ENCODE measurements at regions not wholly inside any gene's neighbourhood (a gene's known extent, or its start where the extent isn't known, plus 50 kb on each side); places are given as distances from the start of the nearest gene placed in this dataset.
"Not testable (repeated sequence)": the region's sequence is repeated elsewhere in the genome, so short reads cannot be mapped to it uniquely, and the experiment has no call there.

- no peak for DNase-seq
Observed at GRCh38 chr13:60214213-60215055, 50.7 kb upstream of the DIAPH3 start.

- DNase-seq, result no peak
Observed at GRCh38 chr13:60220072-60220471, 56.3 kb upstream of the DIAPH3 start.

GRCh38 chr13:60221581-60221980 lies 57.9 kb upstream of the DIAPH3 start:
- DNase-seq, result no peak

GRCh38 chr13:60226507-60226906 lies 62.8 kb upstream of the DIAPH3 start:
- no peak for DNase-seq

GRCh38 chr13:60227158-60227557 lies 63.4 kb upstream of the DIAPH3 start:
- DNase-seq, result no peak

- peak; percentile 43 for DNase-seq
Observed at GRCh38 chr13:60229708-60230272, 66.1 kb upstream of the DIAPH3 start.

GRCh38 chr13:60230593-60230992 lies 66.9 kb upstream of the DIAPH3 start:
- peak; percentile 42 for DNase-seq

GRCh38 chr13:60242043-60242595 lies 78.4 kb upstream of the DIAPH3 start:
- DNase-seq, result no peak

- DNase-seq, result peak; percentile 20
Observed at GRCh38 chr13:60244381-60244780, 80.7 kb upstream of the DIAPH3 start.

GRCh38 chr13:60251419-60251818 lies 87.7 kb upstream of the DIAPH3 start:
- not testable (repeated sequence) for DNase-seq

GRCh38 chr13:60258349-60258748 lies 94.6 kb upstream of the DIAPH3 start:
- DNase-seq, result no peak

- no peak for DNase-seq
Observed at GRCh38 chr13:60260440-60260839, 96.7 kb upstream of the DIAPH3 start.

GRCh38 chr13:60261432-60262351 lies 98.0 kb upstream of the DIAPH3 start:
- DNase-seq, result no peak

GRCh38 chr13:60265566-60265965 lies 101.8 kb upstream of the DIAPH3 start:
- no peak for DNase-seq

GRCh38 chr13:60267498-60268202 lies 103.9 kb upstream of the DIAPH3 start:
- DNase-seq, result peak; percentile 3

GRCh38 chr13:60268203-60268555 lies 104.5 kb upstream of the DIAPH3 start:
- no peak for DNase-seq

GRCh38 chr13:60273971-60274527 lies 110.3 kb upstream of the DIAPH3 start:
- no peak for DNase-seq

GRCh38 chr13:60274655-60275054 lies 110.9 kb upstream of the DIAPH3 start:
- no peak for DNase-seq

- no peak for DNase-seq
Observed at GRCh38 chr13:60275208-60275607, 111.5 kb upstream of the DIAPH3 start.

GRCh38 chr13:60280524-60280923 lies 116.5 kb upstream of the TDRD3 start:
- DNase-seq, result not testable (repeated sequence)

GRCh38 chr13:60282186-60282585 lies 114.8 kb upstream of the TDRD3 start:
- no peak for DNase-seq

GRCh38 chr13:60282708-60283107 lies 114.3 kb upstream of the TDRD3 start:
- no peak for DNase-seq

Measured in activated CD4-positive, alpha-beta T cell treated with anti-CD3 and anti-CD28 coated beads, Interleukin-10, Interleukin-2, amounts not matched to agents 100 ng/mL and 50 ng/mL, durations not matched to agents 16 hours and 8 hours (primary cell).